ENCODE measurements at regions not wholly inside any gene's neighbourhood (a gene's known extent, or its start where the extent isn't known, plus 50 kb on each side); places are given as distances from the start of the nearest gene placed in this dataset.

- WGBS (ENCODE audit: low lambda C conversion rate), result 4% methylated on average over 3 of the region's 9 CpGs
- CTCF ChIA-PET (ENCODE audit: low intra/inter-chr PET ratio, low total read pairs), result no interaction called here
- no peaks in the 10 kb centered on the region for H3K79me2 ChIP-seq (ENCODE audit: insufficient read depth, low read length)
- H3K4me3 ChIP-seq (replicated peaks in 1 of 3; ENCODE audit: insufficient read depth in 1 of 3, low read depth in 2 of 3, low read length in 3 of 3), result no peak overlapping the region
- ATAC-seq (no peak), FAIRE-seq (no peak), DNase-seq (ENCODE audit: low spot score) (no peak)
- H3K27ac ChIP-seq (ENCODE audit: extremely low read length, insufficient read depth, low read length), result no peak overlapping the region
- no peaks in the 10 kb centered on the region for H4K20me1 ChIP-seq (ENCODE audit: insufficient read depth, low read length)
- H3K4me2 ChIP-seq (ENCODE audit: low read depth, low read length), result no peak overlapping the region
- H3K9me3 ChIP-seq (ENCODE audit: low read length), result no peaks in the 10 kb centered on the region
- no peak overlapping the region for H3K9ac ChIP-seq (ENCODE audit: insufficient read depth, low read depth, low read length)
- H3K4me1 ChIP-seq (ENCODE audit: insufficient read depth, low read length), result no peaks in the 10 kb centered on the region
- POLR2A ChIA-PET, result no interaction called here
- TF ChIP-seq JUNB (CRISPR knock-in tag; IDR thresholded peaks at IDR 0.05; ENCODE audit: borderline replicate concordance) (no peak), MLXIP (CRISPR knock-in tag; IDR thresholded peaks at IDR 0.05; ENCODE audit: borderline replicate concordance) (no peak), ONECUT2 (CRISPR knock-in tag; IDR thresholded peaks at IDR 0.05) (no peak), LBX2 (CRISPR knock-in tag; IDR thresholded peaks at IDR 0.05; ENCODE audit: borderline replicate concordance) (no peak), HMGA1 (CRISPR knock-in tag; conservative IDR thresholded peaks at IDR 0.05) (no peak), RBM22 (optimal IDR thresholded peaks at IDR 0.05; ENCODE audit: low read length) (no peak), PAXIP1 (CRISPR knock-in tag; conservative IDR thresholded peaks at IDR 0.05) (no peak), ZFP1 (CRISPR knock-in tag; IDR thresholded peaks at IDR 0.05) (no peak), KMT2A (CRISPR knock-in tag; IDR thresholded peaks at IDR 0.05) (no peak), YEATS4 (CRISPR knock-in tag; IDR thresholded peaks at IDR 0.05; ENCODE audit: borderline replicate concordance) (no peak), ZMYM3 (CRISPR knock-in tag; IDR thresholded peaks at IDR 0.05) (no peak), ZNF350 (CRISPR knock-in tag; IDR thresholded peaks at IDR 0.05; ENCODE audit: borderline replicate concordance, low read depth) (no peak), ZNF558 (CRISPR knock-in tag; IDR thresholded peaks at IDR 0.05; ENCODE audit: borderline replicate concordance) (no peak)
- intact Hi-C loops (cut with micrococcal nuclease; ENCODE audit: unreplicated experiment) (no loop called here), in situ Hi-C loops (cut with HindIII; ENCODE audit: extremely low pct_ligation_motif_present, low pct_unique_long_range_greater_than_20kb) (loop anchor here (10.0 kb wide), 1 partner anchor 62 kb away; no protein-coding TSS in a partner anchor)
- H3K27me3 ChIP-seq (ENCODE audit: control insufficient read depth in 1 of 2, insufficient read depth in 2 of 2, low read length in 2 of 2), result peaks cover 0 to 7% of the 10 kb centered on the region in 2 experiments; a peak in 1 of 5 replicates
- H2AFZ ChIP-seq (ENCODE audit: low read length), result no peak overlapping the region
- H3K36me3 ChIP-seq (replicated peaks in 1 of 2; ENCODE audit: control insufficient read depth in 1 of 2, insufficient read depth in 2 of 2, low read length in 2 of 2), result no peaks in the 10 kb centered on the region
- no TSS peak for BruUV-seq (replicated peaks)
Measured at GRCh38 chr17:33816842-33817617, 438.1 kb upstream of the CCL2 start.

All from HepG2 (cell line).